ENCODE measurements at regions not wholly inside any gene's neighbourhood (a gene's known extent, or its start where the extent isn't known, plus 50 kb on each side); places are given as distances from the start of the nearest gene placed in this dataset.

- TF ChIP-seq EZH2 (IDR thresholded peaks at IDR 0.05; ENCODE audit: low read length, missing control alignments) (no peak), CTCF (conservative IDR thresholded peaks at IDR 0.05 in 1 of 2, IDR thresholded peaks at IDR 0.05 in 1 of 2; ENCODE audit: low read depth in 1 of 2, low read length in 2 of 2) (no peak)
These were observed 107.1 kb upstream of the WDR11 start for GRCh38 chr10:120744040-120744439.

Data from fibroblast of lung (primary cell).